ENCODE measurements at regions not wholly inside any gene's neighbourhood (a gene's known extent, or its start where the extent isn't known, plus 50 kb on each side); places are given as distances from the start of the nearest gene placed in this dataset.

DNA sequence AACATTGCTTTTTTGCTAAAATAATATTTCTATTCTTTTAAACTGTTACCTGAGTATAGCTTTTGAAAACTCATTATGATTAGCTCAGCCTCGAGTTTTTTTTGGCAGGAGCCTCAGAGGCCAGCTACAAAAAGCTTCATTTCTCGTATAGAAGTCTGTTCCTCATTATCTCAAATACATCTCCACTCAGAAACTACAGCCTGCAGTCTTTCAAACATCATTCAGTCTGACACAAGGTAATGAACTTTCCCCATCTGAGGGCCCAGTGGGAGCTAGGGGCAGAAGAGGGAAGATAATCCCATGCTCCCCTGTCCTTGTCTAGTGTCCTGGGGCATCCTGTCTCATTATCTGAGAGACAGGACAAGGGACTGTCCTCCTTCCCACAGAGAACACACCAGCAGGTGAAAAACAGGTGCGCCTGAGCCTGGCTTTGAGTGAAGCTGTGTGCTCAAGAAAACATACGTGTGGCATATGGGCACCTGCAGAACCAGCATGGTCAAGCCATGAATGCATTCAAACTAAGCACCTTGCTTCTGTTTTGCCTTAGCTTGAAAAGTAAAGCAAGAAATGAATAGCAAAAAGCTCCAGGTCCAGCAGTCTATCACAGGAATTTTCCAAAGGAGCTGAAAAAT, 247.5 kb downstream of the MREG start:
- no peak for DNase-seq

DNA sequence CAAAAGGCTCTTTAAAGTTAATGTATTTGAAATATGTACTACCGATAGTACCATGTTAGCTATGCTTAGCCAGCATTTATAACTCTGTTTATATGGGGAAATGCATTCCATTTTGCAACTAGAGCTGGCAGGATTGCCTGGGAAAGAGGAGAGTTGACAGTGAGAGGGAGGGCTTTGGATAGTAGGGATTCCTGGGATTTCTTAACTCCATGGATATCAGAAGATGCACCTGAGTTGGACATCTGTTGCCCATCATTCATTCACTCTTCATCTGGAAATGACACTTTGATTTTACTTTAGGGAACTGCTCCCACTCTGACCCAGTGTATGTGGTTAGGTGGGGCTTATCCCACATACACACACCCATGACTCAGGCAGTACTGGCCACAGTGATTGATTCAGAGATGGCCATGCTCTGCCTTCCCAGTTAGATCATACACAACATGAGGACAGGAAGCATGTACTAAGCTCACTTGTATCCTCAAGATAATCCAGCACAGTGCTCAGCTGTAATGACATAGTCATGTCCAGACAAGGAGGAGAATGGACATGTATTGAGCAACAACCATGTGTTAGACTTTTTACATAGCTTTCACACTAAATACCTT, 248.8 kb downstream of the MREG start:
- no peak for DNase-seq

GRCh38 chr2:215760557-215760956, 252.8 kb downstream of the MREG start:
- DNase-seq: no peak

- DNase-seq: no peak
Measured at GRCh38 chr2:215760091-215760490, 253.3 kb downstream of the MREG start.

- DNase-seq: no peak
Measured at GRCh38 chr2:215758691-215759090, 254.7 kb downstream of the MREG start.

- DNase-seq: no peak
Measured at GRCh38 chr2:215756346-215756730, 257.0 kb downstream of the MREG start.

DNA sequence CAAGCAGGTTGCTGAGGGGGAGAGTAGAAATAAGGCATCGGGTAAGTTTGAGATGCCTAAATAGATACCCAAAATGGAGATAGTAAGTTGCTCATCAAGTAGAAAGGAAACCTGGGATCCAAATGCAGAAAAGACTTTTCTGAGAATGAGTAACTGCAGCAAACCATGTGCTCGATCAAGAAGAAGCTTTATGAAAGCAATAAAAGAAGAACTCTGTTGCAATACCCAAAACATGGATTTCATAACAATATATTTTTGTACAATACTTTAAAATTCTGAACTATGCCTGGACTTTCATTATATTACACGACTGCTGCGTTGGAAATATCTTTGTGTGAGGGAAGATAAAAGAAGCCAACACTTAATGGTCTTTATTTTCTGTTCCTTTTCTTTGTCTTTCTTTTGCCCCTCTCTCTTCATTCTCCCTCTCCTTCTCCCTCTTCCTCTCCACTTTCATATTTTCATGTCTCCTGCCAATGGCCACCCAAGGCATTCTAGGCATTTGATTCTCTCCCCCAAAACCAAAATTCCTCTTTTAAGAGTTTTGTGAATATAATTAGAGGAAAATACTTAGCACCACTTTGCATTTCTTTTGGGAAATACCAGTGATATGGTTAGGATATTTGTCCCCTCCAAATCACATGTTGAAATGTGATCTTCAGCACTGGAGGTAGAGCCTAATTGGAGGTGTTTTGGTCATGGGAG, 257.6 kb downstream of the MREG start:
- DNase-seq: no peak

GRCh38 chr2:215754546-215754945, 258.8 kb downstream of the MREG start:
- no peak for DNase-seq

GRCh38 chr2:215753808-215754207, 259.5 kb downstream of the MREG start:
- no peak for DNase-seq

DNA sequence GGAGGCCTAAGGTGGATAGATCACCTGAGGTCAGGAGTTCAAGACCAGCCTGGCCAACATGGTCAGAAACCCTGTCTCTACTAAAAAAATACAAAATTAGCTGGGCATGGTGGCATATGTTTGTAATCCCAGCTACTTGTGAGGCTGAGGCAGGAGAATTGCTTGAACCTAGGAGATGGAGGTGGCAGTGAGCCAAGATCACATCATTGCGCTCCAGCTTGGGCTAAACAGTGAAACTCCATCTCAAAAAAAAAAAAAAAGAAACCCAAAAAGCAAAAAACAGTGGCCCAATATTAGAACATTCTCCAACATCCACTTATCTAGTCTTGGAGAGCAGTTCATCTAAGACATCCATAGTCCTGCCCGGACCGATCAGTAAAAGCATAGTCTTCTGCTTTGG, 260.4 kb downstream of the MREG start:
- DNase-seq: no peak

- DNase-seq: no peak
Measured at GRCh38 chr2:215752436-215752835, 260.9 kb downstream of the MREG start.

GRCh38 chr2:215751911-215752272, 261.5 kb downstream of the MREG start:
- DNase-seq: no peak

DNA sequence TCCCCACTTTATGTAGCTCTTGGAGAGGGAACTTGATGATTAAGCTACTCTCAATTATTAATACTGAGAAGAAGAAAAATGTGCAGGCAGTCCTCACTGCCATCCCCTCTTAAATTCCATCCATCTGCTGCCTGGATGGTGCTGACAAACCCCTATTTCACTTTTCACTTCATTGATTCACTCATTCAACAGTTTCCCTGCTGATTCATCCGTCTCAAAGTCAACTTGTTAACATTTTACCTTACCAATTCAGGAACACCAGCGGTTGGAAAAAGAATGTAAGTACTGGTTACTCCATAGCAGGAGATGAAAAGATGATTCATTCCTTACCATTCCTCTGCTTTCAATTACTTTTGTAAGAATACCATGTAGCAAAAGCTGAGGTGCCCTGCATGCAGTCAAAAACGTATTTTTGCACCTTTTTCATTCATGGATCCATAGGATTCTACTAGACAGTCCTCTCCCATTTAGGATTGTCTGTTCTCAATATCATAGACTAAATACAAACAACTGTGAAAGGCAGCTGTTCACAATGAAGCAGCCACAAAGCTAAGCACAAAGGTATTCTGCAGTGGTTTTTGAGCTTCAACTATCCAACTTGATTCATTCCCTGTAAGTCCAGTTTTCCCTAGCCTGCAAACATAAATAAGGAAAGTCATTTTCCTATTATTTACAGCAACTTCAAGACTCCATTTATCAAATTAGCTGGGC, 262.0 kb downstream of the MREG start:
- no peak for DNase-seq

GRCh38 chr2:215750763-215751162, 262.6 kb downstream of the MREG start:
- no peak for DNase-seq

GRCh38 chr2:215749092-215749957, 264.0 kb downstream of the MREG start:
- DNase-seq: no peak

DNA sequence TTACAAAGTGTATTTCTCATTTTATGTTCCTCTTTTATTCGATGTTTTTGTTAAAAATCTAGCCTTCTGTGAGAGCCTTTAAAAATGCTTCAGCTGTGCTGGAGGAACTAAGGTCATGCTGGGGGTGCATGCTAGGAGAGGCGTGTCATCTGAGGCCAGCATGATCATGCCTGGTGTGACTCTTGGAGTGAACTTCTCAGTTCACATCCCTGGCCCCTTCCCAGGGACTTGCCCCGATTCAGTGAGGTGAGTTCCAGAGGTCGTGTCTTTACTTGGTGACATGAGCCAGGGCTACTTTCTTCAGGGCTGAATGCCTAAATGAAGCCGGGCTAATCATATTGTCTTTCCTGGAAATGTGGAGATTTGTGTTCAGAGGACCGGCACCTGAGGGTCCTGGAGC, 264.9 kb downstream of the MREG start:
- DNase-seq: no peak

DNA sequence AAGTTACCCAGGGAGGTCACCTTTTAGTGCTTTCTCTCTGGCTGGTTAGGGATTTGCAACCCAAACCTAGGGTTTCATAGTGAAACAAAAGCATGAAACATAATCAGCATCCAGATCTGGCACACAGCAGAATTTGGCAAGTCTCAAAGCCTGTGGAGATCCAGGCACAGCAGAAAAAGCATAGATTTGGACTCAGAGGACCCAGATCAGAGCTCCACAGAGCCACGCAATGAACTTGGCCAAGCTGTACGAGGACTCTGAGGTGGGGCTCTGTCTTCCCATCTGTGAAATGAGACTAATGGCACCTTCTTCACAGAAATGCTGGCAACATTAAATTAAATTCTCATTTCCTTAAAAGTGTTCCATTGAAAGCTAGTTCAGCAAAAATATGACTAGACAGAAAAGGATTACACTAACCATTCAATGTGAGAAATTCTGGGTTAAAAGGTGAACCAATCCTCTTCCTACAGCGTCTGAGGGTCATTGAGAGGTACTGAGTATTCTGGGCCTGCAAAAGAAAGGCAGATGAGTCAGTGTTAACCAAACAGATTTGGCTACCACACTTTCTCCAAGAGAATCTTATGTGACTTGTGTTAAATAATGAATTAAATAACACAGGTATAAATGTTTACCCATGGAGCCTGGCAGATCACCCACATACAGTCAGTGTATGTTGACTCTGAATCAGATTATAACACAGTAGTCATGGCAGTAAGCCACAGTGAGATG, 266.3 kb downstream of the MREG start:
- no peak for DNase-seq

DNA sequence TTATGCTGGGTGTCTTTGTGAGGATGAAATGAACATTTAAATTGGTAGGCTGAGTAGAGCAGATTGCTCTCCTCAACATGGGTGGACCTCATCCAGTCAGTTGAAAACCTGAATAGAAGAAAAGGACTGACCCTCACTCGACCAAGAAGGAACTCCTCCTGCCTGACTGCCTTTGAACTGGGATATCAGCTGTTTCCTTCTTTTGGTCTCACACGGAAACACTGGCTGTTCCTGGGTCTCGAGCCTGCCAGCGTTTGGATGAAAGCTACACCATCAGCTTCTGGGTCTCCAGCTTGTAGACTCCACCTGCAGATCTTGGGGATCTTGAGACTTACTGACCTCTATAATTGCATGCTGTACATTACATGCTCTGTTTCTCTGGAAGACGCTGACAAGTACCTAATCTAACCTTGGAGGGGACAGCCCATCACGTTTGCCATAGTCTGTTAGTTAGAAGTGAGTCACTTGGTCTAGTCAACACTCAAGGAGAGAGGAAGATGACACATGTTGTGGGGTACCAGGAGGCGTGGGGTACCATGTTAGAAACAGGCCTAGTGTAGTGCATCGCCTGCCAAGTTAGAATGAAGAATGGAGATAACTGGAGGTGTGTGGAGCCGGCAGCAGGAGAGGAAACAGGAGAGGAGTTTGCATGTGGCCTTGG, 267.0 kb downstream of the MREG start:
- no peak for DNase-seq

DNA sequence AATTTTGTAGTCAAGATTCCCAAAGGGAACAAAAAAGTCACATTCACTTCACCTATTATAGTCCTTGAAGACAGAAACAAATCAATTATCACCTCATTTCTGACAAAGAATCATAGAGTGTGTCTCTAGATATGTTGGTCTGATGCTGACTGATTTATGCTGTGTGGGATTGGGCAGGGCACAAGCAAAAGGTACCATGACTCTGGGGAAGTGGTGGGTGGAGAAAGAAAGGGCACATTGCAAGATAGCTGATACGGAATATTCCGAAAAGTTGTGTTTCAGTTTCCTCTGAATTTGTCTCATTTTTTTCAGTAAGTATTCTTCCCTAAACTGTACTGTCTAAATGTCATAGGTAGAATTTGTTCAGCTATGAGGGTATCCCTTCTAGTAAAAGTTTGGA, 268.0 kb downstream of the MREG start:
- DNase-seq: no peak

GRCh38 chr2:215744514-215744913, 268.8 kb downstream of the MREG start:
- no peak for DNase-seq

- DNase-seq: no peak
Measured at GRCh38 chr2:215743066-215743465, 270.3 kb downstream of the MREG start.

DNA sequence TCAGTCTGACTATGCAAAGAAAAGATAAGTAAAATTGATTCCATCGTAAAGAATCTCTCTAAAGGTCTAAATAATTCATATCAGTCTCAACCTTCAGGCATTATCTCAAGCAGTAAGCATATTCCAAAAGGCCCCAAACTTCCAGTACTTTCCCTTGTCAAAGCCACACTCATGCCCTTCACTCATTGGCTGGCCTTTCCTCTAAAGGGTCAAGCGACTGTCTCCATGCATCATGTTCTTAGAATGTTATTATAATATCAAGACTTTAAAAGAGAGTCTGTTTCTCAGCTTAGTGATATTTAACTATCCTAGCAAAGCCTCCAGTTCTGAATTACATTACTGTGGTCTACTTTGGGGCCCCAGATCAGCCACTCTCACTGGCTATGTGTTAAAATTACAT, 271.3 kb downstream of the MREG start:
- DNase-seq: no peak

Data from NCI-H2081 treated with DMSO at 0.1 percent for 48 hours (cell line).